K562 (cell line): ENCODE measurements at regions not wholly inside any gene's neighbourhood (a gene's known extent, or its start where the extent isn't known, plus 50 kb on each side); places are given as distances from the start of the nearest gene placed in this dataset.

ENCODE experiments used
- ATAC-seq: fragments of 200-7000 bp; cut with Tn5 transposase; 3 replicates; pipeline ENCODE4 v1.9.1; 2020; ENCODE audit warnings: moderate library complexity
- BruUV-seq: library from RNA; stranded (reverse); fragments of 400-500 nt; replicated peaks from 2 replicates; lab custom pipeline; 2021; lab: Mats Ljungman, UMichigan
- CTCF ChIA-PET: fragments of 300-600 bp; formaldehyde crosslinking; extraction: SDS; loops from one replicate; lab custom pipeline; 2021; ENCODE audit warnings: low intra/inter-chr PET ratio; lab: Yijun Ruan, JAX
- POLR2A ChIA-PET: fragments of 300-600, 350-650 bp; sonication (Branson Sonifier 250); formaldehyde crosslinking; extraction: SDS; loops from one replicate; lab custom pipeline; 2021; ENCODE audit warnings: antibody characterized with exemption, inconsistent platforms; lab: Yijun Ruan, JAX
- DNase-seq, 4 experiments: peaks; one replicate each; pipeline versions ENCODE4 v3.0.0 to v3.0.0-alpha.2; 2011 to 2018; ENCODE audit warnings: low spot score in 3 of 4, mixed read lengths in 3 of 4; ENCODE audit errors: extremely low read depth in 1 of 4
- FAIRE-seq: peaks from 2 replicates; lab custom pipeline; 2011; peaks lifted over from hg19 to GRCh38; lab: Jason Lieb, UNC
- H2AFZ ChIP-seq: 2 replicates; pipeline ENCODE4 v1.6.0; 2011; ENCODE audit warnings: low read depth, low read length, control low read depth, inconsistent platforms
- H3K27ac ChIP-seq: fragments of 200-600 bp; 3 replicates; pipeline ENCODE4 v1.8.0; 2011; ENCODE audit warnings: low read depth, mild to moderate bottlenecking, control low read depth, inconsistent platforms, low read length, moderate library complexity, mixed read lengths; ENCODE audit errors: extremely low read depth
- H3K27me3 ChIP-seq, 2 experiments: fragments of 300-600 bp in 1 of 2; 2 replicates in 1 of 2; 3 replicates in 1 of 2; pipeline versions ENCODE4 v1.6.0 to v1.8.0; 2011; ENCODE audit warnings: inconsistent platforms in 2 of 2, low read length in 2 of 2, mild to moderate bottlenecking in 1 of 2, mixed read lengths in 1 of 2, moderate library complexity in 1 of 2; ENCODE audit not compliant: control insufficient read depth in 2 of 2, insufficient read depth in 2 of 2
- H3K36me3 ChIP-seq: fragments of 300-600 bp; 3 replicates; pipeline ENCODE4 v1.8.0; 2011; ENCODE audit warnings: mild to moderate bottlenecking, low read length, inconsistent platforms; ENCODE audit not compliant: control insufficient read depth, insufficient read depth
- H3K4me1 ChIP-seq, 2 experiments: fragments of 200-600 bp in 1 of 2; replicated peaks in 1 of 2; 2 replicates in 1 of 2; 3 replicates in 1 of 2; pipeline versions ENCODE4 v1.5.1 to v1.8.0; 2011; ENCODE audit warnings: inconsistent platforms in 2 of 2, low read length in 2 of 2, mild to moderate bottlenecking in 1 of 2, mixed read lengths in 1 of 2, moderate library complexity in 1 of 2; ENCODE audit not compliant: control insufficient read depth in 2 of 2, insufficient read depth in 2 of 2
- H3K4me2 ChIP-seq: 2 replicates; pipeline ENCODE4 v1.6.1; 2011; ENCODE audit warnings: low read length, control low read depth, inconsistent platforms, mixed read lengths; ENCODE audit not compliant: insufficient read depth
- H3K4me3 ChIP-seq: fragments of 200-600 bp; sonication (generic), shearing (Covaris generic); 2 replicates; pipeline ENCODE4 v1.5.1; 2016; ENCODE audit warnings: control low read depth, inconsistent platforms
- H3K79me2 ChIP-seq: fragments of 200-600 bp; 3 replicates; pipeline ENCODE4 v1.8.0; 2011; ENCODE audit warnings: low read length, inconsistent platforms; ENCODE audit not compliant: control insufficient read depth, insufficient read depth
- H3K9ac ChIP-seq, 2 experiments: 2 replicates each; pipeline versions ENCODE4 v1.6.0 to v1.6.1; 2011; ENCODE audit warnings: low read depth in 2 of 2, low read length in 2 of 2, control low read depth in 1 of 2, inconsistent platforms in 1 of 2, mild to moderate bottlenecking in 1 of 2, mixed read lengths in 1 of 2; ENCODE audit not compliant: insufficient read depth in 1 of 2
- H3K9me1 ChIP-seq: one replicate; pipeline ENCODE4 v1.6.0; 2011; ENCODE audit warnings: inconsistent platforms, mild to moderate bottlenecking, low read length, moderate library complexity; ENCODE audit not compliant: control insufficient read depth, insufficient read depth
- H3K9me3 ChIP-seq: replicated peaks from 2 replicates; pipeline ENCODE4 v1.5.1; 2011; ENCODE audit warnings: low read depth, low read length, inconsistent platforms; ENCODE audit not compliant: control insufficient read depth, insufficient read depth
- H4K20me1 ChIP-seq: replicated peaks from 2 replicates; pipeline ENCODE4 v1.6.1; 2011; ENCODE audit warnings: low read length, inconsistent platforms, mixed read lengths; ENCODE audit not compliant: control insufficient read depth, insufficient read depth
- C11orf30 ChIP-seq: fragments of 450-650 bp; IDR thresholded peaks from 2 replicates; pipeline ENCODE4 v1.6.1; 2016; ENCODE audit warnings: low read depth, mild to moderate bottlenecking
- CBX8 ChIP-seq: fragments of 200-600 bp; sonication (generic); IDR thresholded peaks from 2 replicates; pipeline ENCODE4 v1.6.1; 2012; ENCODE audit warnings: borderline replicate concordance, mixed run types, low read depth, mild to moderate bottlenecking, moderate library complexity, mixed read lengths, low read length, control low read depth, inconsistent platforms; ENCODE audit not compliant: poor library complexity, severe bottlenecking; ENCODE audit errors: extremely low read depth
- JUN ChIP-seq, 2 experiments: sonication (generic) in 1 of 2; formaldehyde crosslinking in 1 of 2; IDR thresholded peaks; 2 replicates each; pipeline versions ENCODE4 v1.6.1 to v1.8.0; 2012 to 2022; ENCODE audit warnings: borderline replicate concordance in 2 of 2, mild to moderate bottlenecking in 2 of 2, improper control_type of control experiment in 1 of 2, low read depth in 1 of 2, low read length in 1 of 2, missing genetic modification reagents in 1 of 2
- KLF16 ChIP-seq: IDR thresholded peaks from 2 replicates; pipeline ENCODE4 v1.6.1; 2016; ENCODE audit warnings: antibody characterized with exemption
- MAFF ChIP-seq: IDR thresholded peaks from 2 replicates; pipeline ENCODE4 v1.6.1; 2012; ENCODE audit warnings: low read length, improper control_type of control experiment
- MAFG ChIP-seq: fragments of 450-650 bp; conservative IDR thresholded peaks from 2 replicates; pipeline ENCODE4 v1.6.1; 2016; ENCODE audit warnings: missing genetic modification characterization, missing compliant biosample characterization
- MAFK ChIP-seq: IDR thresholded peaks from 2 replicates; pipeline ENCODE4 v1.6.1; 2011; ENCODE audit warnings: low read length, improper control_type of control experiment
- MCM2 ChIP-seq: fragments of 450-650 bp; IDR thresholded peaks from 2 replicates; pipeline ENCODE4 v1.6.1; 2017; ENCODE audit warnings: low read depth, mild to moderate bottlenecking
- NFIC ChIP-seq: fragments of 450-650 bp; IDR thresholded peaks from 2 replicates; pipeline ENCODE4 v1.6.1; 2017; ENCODE audit warnings: mild to moderate bottlenecking, inconsistent platforms
- SMC3 ChIP-seq: conservative IDR thresholded peaks from 2 replicates; pipeline ENCODE4 v1.6.1; 2011; ENCODE audit warnings: low read depth, low read length, improper control_type of control experiment; ENCODE audit not compliant: insufficient read depth
- ZBED1 ChIP-seq: IDR thresholded peaks from 2 replicates; pipeline ENCODE4 v1.6.1; 2014
- ZNF316 ChIP-seq: fragments of 450-650 bp; IDR thresholded peaks from 2 replicates; pipeline ENCODE4 v1.6.1; 2016
- ZSCAN32 ChIP-seq: fragments of 450-650 bp; formaldehyde crosslinking; IDR thresholded peaks from 2 replicates; pipeline ENCODE4 v1.4.0; 2020; ENCODE audit warnings: mild to moderate bottlenecking, moderate library complexity
- WGBS: fragments of 100-300 bp; shearing (Covaris generic); methylation state at CpG from one replicate; pipeline ENCODE4 v1.1.6; 2016; ENCODE audit warnings: low coverage, mixed read lengths; ENCODE audit not compliant: insufficient coverage; ENCODE audit errors: missing lambda C conversion rate; 5-methylcytosine and 5-hydroxymethylcytosine counted together
- in situ Hi-C: fragments of 300-500 bp; cut with MboI; formaldehyde crosslinking; loops from 4 replicates; pipeline ENCODE4 v1.15.0; 2018; ENCODE audit warnings: inconsistent platforms, mixed read lengths
- intact Hi-C: fragments of 100-400 bp; cut with micrococcal nuclease; formaldehyde crosslinking; loops from 2 replicates; pipeline ENCODE4 v1.14.2; 2022
- TF ChIP-seq, protein P1 (sequence below): fragments of 250-450 bp; sonication (Bioruptor Pico); IDR thresholded peaks from 2 replicates; pipeline ENCODE4 v1.4.0; 2020; ENCODE audit warnings: mild to moderate bottlenecking
- TF ChIP-seq, protein P2 (sequence below): fragments of 450-650 bp; formaldehyde crosslinking; IDR thresholded peaks from 2 replicates; pipeline ENCODE4 v1.4.0; 2020; ENCODE audit warnings: mild to moderate bottlenecking, moderate library complexity

DNA sequence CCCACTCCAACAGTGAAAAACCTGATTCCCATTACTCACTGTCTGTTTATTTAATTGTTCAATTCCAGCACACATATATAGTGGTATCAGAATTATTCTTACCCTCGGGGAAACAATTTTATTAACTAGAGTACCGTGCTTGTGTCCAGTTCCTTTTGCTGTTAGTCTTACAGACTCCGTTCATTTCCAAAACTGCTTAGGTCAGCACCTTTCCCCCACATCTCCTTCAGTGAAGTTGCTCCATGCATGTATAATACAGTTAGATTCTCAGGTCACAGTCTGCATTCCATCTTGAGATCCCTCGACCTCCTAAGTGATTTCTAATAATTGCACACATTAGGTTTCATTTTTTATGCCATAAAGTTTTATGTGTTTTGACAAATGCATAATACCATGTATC lies 56.3 kb upstream of the ZNF521 start:
- ChIA-PET POLR2A (no interaction called here), CTCF (no interaction called here)
- ATAC-seq: no peak
- no peaks in the 10 kb centered on the region for H3K4me1 ChIP-seq
- no peak for FAIRE-seq
- no peaks in the 10 kb centered on the region for H4K20me1 ChIP-seq
- H3K4me3 ChIP-seq: no peak overlapping the region
- no peak overlapping the region for H2AFZ ChIP-seq
- intact Hi-C loops: no loop called here
- TF ChIP-seq JUN (IDR thresholded peaks at IDR 0.05; ENCODE audit: borderline replicate concordance, low read depth, low read length) (no peak), JUN (CRISPR knock-in tag; IDR thresholded peaks at IDR 0.05; ENCODE audit: borderline replicate concordance) (no peak), MAFK (peak; percentile 99), MCM2 (no peak), ZBED1 (no peak), KLF16 (no peak), ZSCAN32 (CRISPR knock-in tag) (no peak), MAFG (tag) (peak; percentile 90), SMC3 (no peak), CBX8 (no peak), MAFF (peak; percentile 97), NFIC (no peak), ZNF316 (peak; percentile 92), C11orf30 (peak; percentile 87)
- TF ChIP-seq, protein P1, sequence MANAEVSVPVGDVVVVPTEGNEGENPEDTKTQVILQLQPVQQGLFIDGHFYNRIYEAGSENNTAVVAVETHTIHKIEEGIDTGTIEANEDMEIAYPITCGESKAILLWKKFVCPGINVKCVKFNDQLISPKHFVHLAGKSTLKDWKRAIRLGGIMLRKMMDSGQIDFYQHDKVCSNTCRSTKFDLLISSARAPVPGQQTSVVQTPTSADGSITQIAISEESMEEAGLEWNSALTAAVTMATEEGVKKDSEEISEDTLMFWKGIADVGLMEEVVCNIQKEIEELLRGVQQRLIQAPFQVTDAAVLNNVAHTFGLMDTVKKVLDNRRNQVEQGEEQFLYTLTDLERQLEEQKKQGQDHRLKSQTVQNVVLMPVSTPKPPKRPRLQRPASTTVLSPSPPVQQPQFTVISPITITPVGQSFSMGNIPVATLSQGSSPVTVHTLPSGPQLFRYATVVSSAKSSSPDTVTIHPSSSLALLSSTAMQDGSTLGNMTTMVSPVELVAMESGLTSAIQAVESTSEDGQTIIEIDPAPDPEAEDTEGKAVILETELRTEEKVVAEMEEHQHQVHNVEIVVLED (CRISPR knock-in tag): no peak
- TF ChIP-seq, protein P2, sequence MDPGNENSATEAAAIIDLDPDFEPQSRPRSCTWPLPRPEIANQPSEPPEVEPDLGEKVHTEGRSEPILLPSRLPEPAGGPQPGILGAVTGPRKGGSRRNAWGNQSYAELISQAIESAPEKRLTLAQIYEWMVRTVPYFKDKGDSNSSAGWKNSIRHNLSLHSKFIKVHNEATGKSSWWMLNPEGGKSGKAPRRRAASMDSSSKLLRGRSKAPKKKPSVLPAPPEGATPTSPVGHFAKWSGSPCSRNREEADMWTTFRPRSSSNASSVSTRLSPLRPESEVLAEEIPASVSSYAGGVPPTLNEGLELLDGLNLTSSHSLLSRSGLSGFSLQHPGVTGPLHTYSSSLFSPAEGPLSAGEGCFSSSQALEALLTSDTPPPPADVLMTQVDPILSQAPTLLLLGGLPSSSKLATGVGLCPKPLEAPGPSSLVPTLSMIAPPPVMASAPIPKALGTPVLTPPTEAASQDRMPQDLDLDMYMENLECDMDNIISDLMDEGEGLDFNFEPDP (CRISPR knock-in tag): no peak
- H3K9ac ChIP-seq: no peak overlapping the region
- H3K27me3 ChIP-seq: no peaks in the 10 kb centered on the region
- no TSS peak for BruUV-seq
- in situ Hi-C loops: no loop called here
- H3K36me3 ChIP-seq: no peaks in the 10 kb centered on the region
- DNase-seq: no peak
- no peak overlapping the region for H3K27ac ChIP-seq
- 1% methylated on average over 4 of the region's 4 CpGs for WGBS
- no peaks in the 10 kb centered on the region for H3K79me2 ChIP-seq
- H3K9me1 ChIP-seq: no peaks in the 10 kb centered on the region
- H3K9me3 ChIP-seq: no peaks in the 10 kb centered on the region
- H3K4me2 ChIP-seq: no peak overlapping the region
